DOHH2 (cell line): ENCODE measurements at regions not wholly inside any gene's neighbourhood (a gene's known extent, or its start where the extent isn't known, plus 50 kb on each side); places are given as distances from the start of the nearest gene placed in this dataset.

Experiments used
- CTCF ChIP-seq: fragments of 200-600 bp; sonication (generic); IDR thresholded peaks from one replicate; pipeline ENCODE4 v1.5.1; 2014; ENCODE audit warnings: antibody characterized with exemption, mild to moderate bottlenecking, low read depth, low read length; ENCODE audit not compliant: poor library complexity, severe bottlenecking
- EZH2phosphoT487 ChIP-seq: fragments of 200-600 bp; sonication (generic); IDR thresholded peaks from 2 replicates; pipeline ENCODE4 v1.6.1; 2017; ENCODE audit warnings: borderline replicate concordance, mild to moderate bottlenecking, antibody characterized with exemption, low read length, moderate library complexity, mixed read lengths

- no peak for TF ChIP-seq EZH2phosphoT487
- no peak for TF ChIP-seq CTCF
Measured at GRCh38 chr2:176794392-176794791, 418.2 kb upstream of the HNRNPA3 start.
